ENCODE measurements at regions not wholly inside any gene's neighbourhood (a gene's known extent, or its start where the extent isn't known, plus 50 kb on each side); places are given as distances from the start of the nearest gene placed in this dataset.

- TF ChIP-seq REST (IDR thresholded peaks at IDR 0.05) (no peak), YY1 (IDR thresholded peaks at IDR 0.05) (no peak), SP1 (IDR thresholded peaks at IDR 0.05) (no peak)
These were observed 503.5 kb downstream of the KIF20B start (continued) for GRCh38 chr10:90204956-90205314.

GRCh38 chr10:90205340-90205739 lies 503.9 kb downstream of the KIF20B start:
- Histone ChIP-seq H3K27ac (ENCODE audit: low read depth in 1 of 2, low read length in 2 of 2) (no peak overlapping the region), H3K9ac (ENCODE audit: low read depth in 1 of 2, low read length in 2 of 2) (no peak overlapping the region), H3K4me1 (ENCODE audit: control insufficient read depth in 4 of 4, insufficient read depth in 4 of 4, low read length in 3 of 4) (no peaks in the 10 kb centered on the region), H3K4me3 (ENCODE audit: low read depth in 1 of 3, low read length in 3 of 3) (no peak overlapping the region), H3K9me3 (ENCODE audit: control insufficient read depth in 4 of 4, low read length in 3 of 4) (no peaks in the 10 kb centered on the region), H3K27me3 (ENCODE audit: control insufficient read depth in 4 of 4, insufficient read depth in 4 of 4, low read length in 3 of 4) (no peaks in the 10 kb centered on the region), H3K36me3 (ENCODE audit: control insufficient read depth in 4 of 4, insufficient read depth in 3 of 4, low read depth in 1 of 4, low read length in 3 of 4) (no peaks in the 10 kb centered on the region)
- DNase-seq (ENCODE audit: low spot score), result no peak
- WGBS, result 77% methylated on average over 3 of the region's 3 CpGs
- no peak for TF ChIP-seq MAX (IDR thresholded peaks at IDR 0.05)
- TF ChIP-seq REST (IDR thresholded peaks at IDR 0.05), result no peak
- no peak for TF ChIP-seq SP1 (IDR thresholded peaks at IDR 0.05)

GRCh38 chr10:90213346-90213745 lies 512.0 kb downstream of the KIF20B start:
- Histone ChIP-seq H3K4me3 (ENCODE audit: low read depth in 1 of 3, low read length in 3 of 3) (no peak overlapping the region), H3K4me1 (ENCODE audit: control insufficient read depth in 4 of 4, insufficient read depth in 4 of 4, low read length in 3 of 4) (peaks cover 0 to 1% (median 0%) of the 10 kb centered on the region in 4 donors), H3K9me3 (ENCODE audit: control insufficient read depth in 4 of 4, low read length in 3 of 4) (no peaks in the 10 kb centered on the region), H3K27me3 (ENCODE audit: control insufficient read depth in 4 of 4, insufficient read depth in 4 of 4, low read length in 3 of 4) (peaks cover 0 to 2% (median 0%) of the 10 kb centered on the region in 4 donors), H3K36me3 (ENCODE audit: control insufficient read depth in 4 of 4, insufficient read depth in 3 of 4, low read depth in 1 of 4, low read length in 3 of 4) (no peaks in the 10 kb centered on the region), H3K9ac (ENCODE audit: low read depth in 1 of 2, low read length in 2 of 2) (no peak overlapping the region), H3K27ac (ENCODE audit: low read depth in 1 of 2, low read length in 2 of 2) (no peak overlapping the region)
- 80% methylated on average over 2 of the region's 2 CpGs for WGBS
- no peak for DNase-seq (ENCODE audit: low spot score)
- TF ChIP-seq EGR1 (IDR thresholded peaks at IDR 0.05; ENCODE audit: low read depth in 2 of 2) (no peak), NR2F2 (IDR thresholded peaks at IDR 0.05) (no peak), HNF4A (conservative IDR thresholded peaks at IDR 0.05) (no peak), YY1 (IDR thresholded peaks at IDR 0.05) (no peak), SP1 (IDR thresholded peaks at IDR 0.05) (no peak), FOXA1 (IDR thresholded peaks at IDR 0.05) (no peak)

GRCh38 chr10:90218846-90219245 lies 517.5 kb downstream of the KIF20B start:
- H3K4me3 ChIP-seq (ENCODE audit: low read depth in 1 of 3, low read length in 3 of 3), result no peak overlapping the region
- no peak overlapping the region for H3K9ac ChIP-seq (ENCODE audit: low read depth in 1 of 2, low read length in 2 of 2)
- no peak overlapping the region for H3K27ac ChIP-seq (ENCODE audit: low read depth in 1 of 2, low read length in 2 of 2)
- no peaks in the 10 kb centered on the region for H3K36me3 ChIP-seq (ENCODE audit: control insufficient read depth in 4 of 4, insufficient read depth in 3 of 4, low read depth in 1 of 4, low read length in 3 of 4)
- no peak for DNase-seq (ENCODE audit: low spot score)
- no peaks in the 10 kb centered on the region for H3K4me1 ChIP-seq (ENCODE audit: control insufficient read depth in 4 of 4, insufficient read depth in 4 of 4, low read length in 3 of 4)
- H3K27me3 ChIP-seq (ENCODE audit: control insufficient read depth in 4 of 4, insufficient read depth in 4 of 4, low read length in 3 of 4), result peaks cover 0 to 4% (median 0%) of the 10 kb centered on the region in 4 donors
- H3K9me3 ChIP-seq (ENCODE audit: control insufficient read depth in 4 of 4, low read length in 3 of 4), result no peaks in the 10 kb centered on the region
- TF ChIP-seq REST (IDR thresholded peaks at IDR 0.05) (no peak), EGR1 (IDR thresholded peaks at IDR 0.05; ENCODE audit: low read depth in 2 of 2) (no peak), GABPA (IDR thresholded peaks at IDR 0.05 in 1 of 2, conservative IDR thresholded peaks at IDR 0.05 in 1 of 2) (no peak), ATF3 (IDR thresholded peaks at IDR 0.05) (no peak), NR2F2 (IDR thresholded peaks at IDR 0.05) (no peak), RXRA (IDR thresholded peaks at IDR 0.05) (no peak), FOXA1 (IDR thresholded peaks at IDR 0.05) (no peak), HNF4A (conservative IDR thresholded peaks at IDR 0.05) (no peak), HNF4G (IDR thresholded peaks at IDR 0.05) (no peak), JUND (IDR thresholded peaks at IDR 0.05) (no peak)
